GM19455 (cell line): ENCODE measurements at regions not wholly inside any gene's neighbourhood (a gene's known extent, or its start where the extent isn't known, plus 50 kb on each side); places are given as distances from the start of the nearest gene placed in this dataset.

ENCODE experiments used
- ATAC-seq: cut with Tn5 transposase; IDR thresholded peaks from one replicate; pipeline ENCODE4 v1.9.1; 2021; ENCODE audit not compliant: unreplicated experiment

DNA sequence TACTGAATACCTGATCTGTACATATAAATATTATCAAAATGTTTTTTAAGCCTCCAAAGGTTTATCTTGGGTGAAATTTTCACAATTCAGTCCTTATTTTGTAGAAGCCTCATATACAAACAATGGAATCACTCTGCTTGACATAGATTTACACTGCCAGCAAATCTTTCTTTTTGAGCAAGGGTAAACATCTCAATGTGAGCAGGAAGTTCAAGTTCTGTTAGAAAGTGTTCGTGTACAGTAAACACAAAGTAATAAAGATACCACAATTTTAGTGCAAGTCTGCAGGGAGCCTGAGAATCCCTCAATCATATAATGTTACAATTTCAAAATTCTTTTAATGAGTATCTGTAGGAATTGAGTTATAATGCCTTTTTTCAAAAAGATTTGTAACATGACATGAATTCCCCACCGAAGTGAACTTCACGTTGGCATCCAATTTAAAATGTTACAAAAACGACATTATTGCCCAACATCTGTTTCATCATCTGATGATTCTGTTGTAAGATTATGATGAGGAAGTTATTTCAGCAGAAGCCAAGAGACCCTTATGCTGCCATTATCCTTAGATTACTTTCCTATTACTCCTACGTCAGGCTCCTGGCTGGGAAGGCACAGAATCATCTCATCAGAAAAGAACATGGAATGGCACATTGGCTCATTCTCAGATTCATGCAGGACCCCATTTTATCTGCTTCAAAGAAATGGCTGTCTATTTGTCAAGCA, 283.9 kb upstream of the ACVR2A start:
- ATAC-seq = no peak

DNA sequence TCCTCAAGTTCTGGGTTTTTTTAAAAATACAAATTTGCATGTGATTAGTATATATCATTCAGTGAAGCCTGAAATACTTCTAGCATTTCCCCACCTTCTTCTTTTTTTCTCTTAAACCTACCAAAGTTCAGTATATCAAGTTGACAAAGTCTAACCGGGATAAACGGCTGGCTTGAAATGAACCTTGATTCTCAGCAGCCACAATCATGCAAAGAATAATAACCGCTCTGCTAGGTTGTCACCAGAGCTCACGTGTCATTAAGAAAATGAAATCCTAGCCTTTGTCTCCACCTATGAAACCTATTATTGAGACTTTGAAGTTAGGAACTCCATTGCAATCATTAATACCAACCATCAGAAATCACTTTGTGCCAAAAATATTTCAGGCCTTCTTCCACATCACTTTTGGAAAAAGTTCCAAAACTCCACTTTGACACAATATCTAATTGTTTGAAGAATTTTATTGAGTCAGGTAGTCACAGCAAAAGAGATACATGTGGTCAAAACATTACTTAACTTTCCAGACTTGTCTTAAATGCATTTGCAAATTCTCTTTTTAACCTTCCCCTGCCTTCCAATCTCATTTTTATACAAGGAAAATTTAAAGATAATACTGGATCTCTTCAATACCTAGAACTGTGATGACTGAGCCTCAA, 285.6 kb upstream of the ACVR2A start:
- ATAC-seq = no peak

DNA sequence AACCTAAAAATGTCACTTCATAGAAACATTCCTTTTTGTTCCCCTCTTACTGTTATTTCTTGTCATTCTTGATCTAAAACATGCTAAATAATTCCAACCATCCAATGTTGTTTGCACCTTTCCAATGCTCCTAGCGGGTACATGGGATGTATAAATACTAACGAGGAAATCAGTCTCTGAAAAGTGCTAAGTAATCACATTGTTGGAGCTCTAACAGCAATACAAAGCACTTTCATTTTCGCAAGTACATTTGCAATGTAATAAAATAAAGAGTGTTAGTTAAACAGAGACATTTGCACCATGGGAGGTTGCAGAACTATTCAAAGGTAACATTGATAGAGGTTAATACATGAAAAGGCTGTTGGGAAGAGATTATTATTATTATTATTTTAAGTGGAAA, 286.2 kb upstream of the ACVR2A start:
- ATAC-seq = no peak

DNA sequence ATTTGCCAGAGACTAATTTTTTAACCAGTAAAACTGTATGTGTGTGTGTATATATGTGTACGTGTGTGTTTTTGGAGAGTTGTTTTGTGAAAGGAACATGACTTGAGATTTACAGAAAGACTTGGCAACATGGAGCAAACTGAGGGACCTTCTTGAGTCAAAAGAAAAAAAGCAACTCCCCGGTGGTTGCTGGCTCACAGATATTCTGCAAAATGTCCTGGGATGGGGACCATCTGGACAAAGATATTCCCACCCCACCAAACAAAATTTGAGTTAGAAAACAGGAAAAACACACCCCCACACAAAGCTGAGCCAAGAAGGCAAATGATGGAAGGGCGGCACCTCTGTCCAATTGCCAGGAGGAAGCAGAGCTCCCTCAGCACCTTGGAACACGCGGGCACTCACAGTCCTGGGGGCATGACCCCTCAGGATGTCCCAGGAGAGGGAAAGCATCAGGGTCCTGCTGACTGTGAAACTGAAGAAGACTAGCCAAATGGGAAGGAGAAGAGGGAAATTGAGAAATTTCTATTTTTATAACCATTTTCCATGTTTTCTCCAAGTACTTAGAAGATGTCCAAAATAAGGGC, 290.2 kb upstream of the ACVR2A start:
- ATAC-seq = no peak

DNA sequence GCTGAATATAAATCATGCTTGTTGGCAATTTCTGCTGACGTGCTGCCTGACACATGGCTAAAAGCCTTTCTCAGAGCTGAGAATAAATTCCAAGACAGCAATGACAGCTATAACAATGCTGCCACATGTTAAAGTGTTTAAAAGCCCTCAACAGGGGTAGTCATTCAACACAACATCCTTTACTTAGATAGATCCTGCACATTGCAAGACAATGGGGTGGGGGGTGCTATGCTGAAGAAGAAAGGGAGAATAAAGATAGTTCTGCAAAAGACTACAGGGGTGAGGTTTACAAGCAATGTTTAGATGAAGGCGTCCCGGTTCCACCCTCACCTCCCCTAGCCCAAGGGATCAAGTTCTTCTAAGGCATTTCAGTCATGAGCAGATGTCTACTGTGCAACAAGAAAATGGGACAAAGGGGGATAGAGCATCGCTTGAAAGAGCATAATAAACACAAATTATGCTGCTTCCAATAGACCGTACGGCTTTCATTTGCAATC, 291.0 kb upstream of the ACVR2A start:
- ATAC-seq = no peak

DNA sequence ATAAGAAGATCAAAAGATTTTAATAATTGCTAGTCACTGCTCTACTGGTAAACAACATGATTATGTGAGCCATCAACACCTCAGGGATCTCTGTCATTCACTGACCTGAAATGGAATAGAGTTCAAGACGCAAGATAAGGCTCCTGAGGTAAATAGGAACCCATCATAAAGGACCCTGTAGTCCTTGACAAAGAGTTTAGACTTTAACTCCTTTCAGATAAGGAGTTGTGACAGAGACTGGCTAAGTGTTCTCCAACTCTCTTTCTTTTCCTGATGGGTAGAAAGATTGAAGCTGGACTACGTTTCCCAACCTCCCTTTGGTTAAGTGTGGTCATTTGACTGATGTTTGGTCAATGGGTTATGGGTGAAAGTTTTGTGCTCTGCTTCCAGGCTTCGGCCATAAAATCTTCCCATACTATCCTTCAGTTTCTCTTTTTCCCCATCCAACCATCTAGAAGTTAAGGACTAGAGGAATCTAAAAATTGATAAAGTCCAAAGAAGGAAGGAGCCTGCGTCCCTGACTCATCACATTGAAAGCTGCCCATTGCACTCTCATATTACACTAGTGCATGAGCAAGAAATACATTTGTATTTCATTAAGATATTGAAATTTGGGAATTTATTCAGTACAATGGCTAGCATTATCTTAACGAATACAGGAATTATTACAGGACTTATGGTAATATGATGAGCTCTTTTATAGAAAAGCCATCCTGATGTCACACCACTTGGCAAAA, 293.7 kb upstream of the ACVR2A start:
- ATAC-seq = no peak

DNA sequence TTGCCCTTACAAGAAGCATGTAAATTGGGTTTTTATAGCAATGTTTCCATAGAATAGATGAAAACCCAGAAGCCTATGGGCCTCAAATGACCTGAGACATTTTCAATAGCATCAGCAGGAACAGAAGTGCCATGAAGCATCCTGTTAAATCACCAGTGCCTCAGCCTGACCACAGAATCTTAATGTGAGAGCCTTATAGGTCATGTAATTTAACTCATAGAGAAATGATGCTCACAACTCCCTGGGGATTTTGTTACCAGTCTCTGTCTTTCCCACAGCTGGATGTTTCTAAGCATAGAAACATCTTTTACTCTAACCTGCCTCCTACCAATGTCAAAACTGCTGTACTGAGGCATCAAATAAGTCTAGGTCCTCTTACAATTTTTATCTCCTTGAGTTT, 295.8 kb upstream of the ACVR2A start:
- no peak for ATAC-seq

DNA sequence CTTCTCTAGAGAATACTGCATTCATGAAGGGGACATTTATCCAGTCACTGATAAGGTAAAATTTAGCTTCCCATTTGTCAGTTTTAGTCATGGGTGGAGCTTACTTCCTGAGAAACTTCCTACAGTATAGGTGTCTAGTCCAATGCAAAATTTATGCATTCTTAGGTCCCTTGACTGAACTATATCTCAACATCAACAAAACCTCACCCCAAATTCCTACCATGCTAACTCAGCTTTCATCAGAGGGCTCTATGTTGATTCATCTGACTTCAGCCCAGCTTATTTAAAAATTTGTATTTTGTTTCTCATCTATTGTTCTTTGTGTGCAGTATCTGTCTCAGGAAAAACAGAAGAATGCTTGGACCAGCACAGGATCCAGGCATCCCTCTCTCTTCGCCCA, 296.4 kb upstream of the ACVR2A start:
- ATAC-seq = no peak

DNA sequence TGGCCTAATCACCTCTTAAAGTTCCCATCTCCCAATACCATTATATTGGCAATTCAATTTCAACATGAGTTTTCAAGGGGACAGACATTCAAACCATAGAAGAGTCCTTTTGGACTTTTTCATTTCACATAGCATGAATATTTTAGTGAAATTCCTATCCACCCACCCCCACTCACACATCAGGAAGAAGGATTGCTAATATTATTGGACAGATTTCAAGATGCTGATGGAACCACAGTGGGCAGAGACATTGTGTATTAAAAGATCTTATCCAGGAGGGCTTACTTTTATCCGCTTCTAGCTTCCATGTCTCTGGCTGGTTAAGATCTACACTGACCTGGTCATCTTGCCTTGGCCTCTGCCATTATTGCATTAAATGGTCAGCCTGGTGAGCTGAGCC, 297.4 kb upstream of the ACVR2A start:
- ATAC-seq = no peak

DNA sequence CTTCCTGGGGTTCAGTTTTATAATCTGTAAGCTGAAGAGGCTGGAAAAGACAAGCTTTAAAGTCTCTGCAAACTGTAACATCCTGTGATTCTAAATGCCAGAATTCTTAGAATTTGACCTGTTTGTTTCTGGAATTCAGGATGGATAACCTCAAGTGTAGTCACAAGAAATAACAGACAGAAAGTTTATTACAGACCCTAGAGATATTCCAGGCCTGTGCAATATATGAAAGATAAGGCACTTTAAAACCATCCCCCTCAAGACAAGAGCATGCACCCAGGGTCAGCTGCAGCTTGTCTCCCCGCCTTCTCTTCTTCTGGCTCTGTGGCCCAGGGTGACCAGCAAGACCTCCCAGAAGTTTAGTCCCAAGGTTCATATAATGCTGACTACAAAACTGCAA, 298.7 kb upstream of the ACVR2A start:
- ATAC-seq = no peak

DNA sequence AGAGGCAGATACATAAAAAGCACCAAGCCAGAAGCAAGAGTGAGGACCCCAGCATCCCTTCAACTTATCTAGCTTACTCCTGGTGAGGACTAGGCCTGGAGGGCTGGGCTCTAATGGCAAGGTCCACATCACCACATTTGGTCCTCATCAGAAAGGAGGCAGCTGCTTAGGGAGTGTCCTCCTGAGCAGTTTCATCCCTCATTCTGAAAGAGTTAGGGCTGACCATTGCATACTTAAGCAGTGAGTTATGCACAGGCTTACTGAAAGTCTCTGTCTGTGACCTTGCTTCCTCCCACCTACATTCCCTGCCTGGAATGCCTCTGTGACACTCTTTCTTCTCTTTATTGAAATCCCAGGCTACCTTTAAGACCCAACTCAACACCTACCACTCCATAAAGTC, 301.8 kb upstream of the ACVR2A start:
- no peak for ATAC-seq

DNA sequence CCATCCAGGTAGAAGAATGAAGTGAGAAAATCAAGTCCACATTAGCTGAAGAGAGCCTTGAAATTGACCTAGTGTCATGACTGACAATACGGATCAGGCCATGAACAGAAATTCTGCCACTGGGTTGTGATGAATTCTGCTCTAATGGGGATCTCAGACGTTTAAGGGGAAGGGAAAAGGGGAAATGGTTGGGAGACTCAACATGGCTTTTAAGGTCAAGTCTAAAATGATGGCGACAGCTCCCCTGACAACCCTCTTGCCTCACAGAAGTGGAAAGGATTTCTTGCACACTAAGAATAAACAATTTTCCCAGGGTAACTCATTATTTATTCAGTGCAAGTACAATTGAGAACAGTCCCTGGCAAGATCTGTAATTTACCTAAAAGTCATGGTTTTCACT, 302.5 kb upstream of the ACVR2A start:
- ATAC-seq = no peak

DNA sequence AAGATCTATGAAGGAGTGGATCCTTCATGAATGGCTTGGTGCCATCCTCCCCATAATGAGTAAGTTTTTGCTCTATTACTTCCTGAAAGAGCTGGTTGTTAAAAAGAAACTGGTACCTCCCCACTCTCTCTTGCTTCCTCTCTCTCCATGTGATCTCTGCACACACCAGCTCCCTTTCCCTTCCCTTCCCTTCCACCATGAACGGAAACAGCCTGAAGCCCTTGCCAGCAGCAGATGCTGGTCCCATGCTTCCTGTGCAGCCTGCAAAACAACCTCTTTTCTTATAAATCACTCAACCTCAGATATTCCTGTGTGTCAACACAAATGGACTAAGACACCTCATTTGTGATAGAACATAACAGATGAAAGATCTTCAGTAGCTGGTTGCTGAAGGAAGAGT, 303.5 kb upstream of the ACVR2A start:
- ATAC-seq = no peak

DNA sequence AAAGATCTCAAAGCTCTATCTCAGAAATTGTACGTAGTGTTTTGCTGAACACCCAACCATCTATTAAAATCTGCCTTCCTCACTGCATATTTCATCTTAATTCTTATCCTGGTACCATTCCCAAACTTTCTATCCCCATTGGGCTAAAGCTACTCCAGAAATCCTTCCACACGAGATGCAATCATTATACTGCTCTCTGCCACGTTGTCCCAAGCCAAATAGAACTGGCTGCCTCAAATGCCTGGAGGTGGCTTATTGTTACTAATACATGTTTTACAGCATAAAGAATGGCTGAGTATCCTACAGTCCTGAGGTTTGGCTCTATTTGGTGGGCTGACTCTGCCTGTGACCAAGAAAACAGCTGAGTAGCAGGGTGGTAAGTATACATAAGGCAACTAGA, 306.0 kb upstream of the ACVR2A start:
- ATAC-seq = no peak

DNA sequence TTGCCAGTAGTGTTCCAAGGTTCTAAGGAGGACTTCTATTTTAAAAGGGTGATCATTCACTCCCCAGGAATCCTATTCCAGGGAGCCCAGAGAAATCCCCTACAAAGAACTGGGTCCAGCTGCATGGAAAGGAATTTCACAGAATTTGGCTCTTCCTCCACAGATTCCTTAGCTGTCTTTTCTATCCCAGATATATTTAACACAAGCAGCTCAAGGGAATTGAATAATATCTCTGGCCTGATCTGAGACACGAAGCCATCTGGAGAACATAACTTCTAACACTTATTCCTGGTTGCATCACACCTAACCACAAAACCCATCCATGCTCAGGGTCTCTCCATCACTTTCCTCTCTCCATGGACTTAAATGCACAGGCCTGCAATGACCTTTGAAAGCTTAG, 306.7 kb upstream of the ACVR2A start:
- no peak for ATAC-seq

DNA sequence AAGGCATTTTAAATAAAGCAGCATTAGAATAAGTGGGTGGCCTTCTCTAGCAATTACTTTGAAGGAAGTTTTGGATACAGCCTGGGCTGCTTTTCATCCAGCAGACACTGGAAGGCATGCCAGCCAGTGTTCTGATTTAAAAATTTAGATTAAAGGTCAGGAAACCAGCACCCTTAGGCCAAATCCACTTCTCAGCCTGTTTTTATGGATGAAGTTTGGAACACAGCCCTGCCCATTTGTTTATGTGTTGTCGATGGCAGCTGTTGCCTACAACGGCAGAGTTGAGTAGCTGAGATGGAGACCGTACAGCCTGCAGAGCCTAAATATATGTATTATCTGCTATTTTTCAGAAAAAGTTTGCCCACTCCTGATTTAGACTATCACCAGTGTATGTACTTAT, 313.6 kb upstream of the ACVR2A start:
- no peak for ATAC-seq

DNA sequence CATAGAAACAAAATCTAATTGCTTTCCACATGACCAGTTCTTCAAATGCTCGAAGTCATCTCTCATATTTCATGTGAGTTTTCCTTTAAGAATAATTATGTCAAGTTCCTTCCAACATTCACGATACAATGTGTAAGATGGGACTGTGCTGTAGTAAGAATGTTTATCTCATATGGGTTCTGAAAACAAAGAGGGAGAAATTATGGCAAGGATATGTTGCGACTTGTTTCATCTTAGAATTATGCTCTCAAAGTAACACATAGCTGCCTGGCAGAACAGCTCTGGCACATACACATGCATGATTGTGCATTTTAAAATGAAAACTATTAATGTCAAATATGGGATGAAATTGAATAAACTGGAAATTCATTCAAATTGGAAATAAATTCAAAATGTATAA, 314.8 kb upstream of the ACVR2A start:
- no peak for ATAC-seq

DNA sequence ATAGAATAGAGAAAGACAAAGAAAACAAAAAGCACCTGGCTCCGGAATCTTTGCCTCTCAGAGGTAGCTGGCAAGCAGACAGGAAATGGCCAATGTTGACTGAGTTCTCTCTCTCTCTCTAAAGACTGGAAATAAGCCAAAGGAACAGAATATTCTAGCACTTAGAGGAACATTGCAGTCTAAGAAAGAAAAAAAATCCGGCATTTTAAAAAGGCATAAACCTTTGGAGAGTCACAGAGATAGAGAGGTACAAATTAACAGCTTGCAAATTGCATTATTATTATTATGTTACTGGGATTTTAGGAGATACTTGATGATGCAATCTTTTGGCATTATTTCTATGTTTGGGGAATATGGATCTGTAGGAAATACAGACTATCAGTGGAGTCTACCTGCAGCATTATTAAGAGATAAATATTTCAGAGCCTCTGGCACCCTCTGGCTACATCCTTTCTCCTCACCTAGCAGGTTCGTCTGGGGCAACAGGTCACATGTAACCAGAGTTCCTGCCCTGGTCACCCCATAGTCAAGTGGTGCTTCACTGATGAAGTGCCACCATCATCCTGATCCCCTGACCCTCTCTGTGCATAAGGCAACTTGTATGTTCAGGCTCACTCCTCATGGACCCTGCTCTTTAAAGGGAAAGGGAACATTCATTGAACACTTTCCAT, 318.9 kb upstream of the ACVR2A start:
- ATAC-seq = no peak

DNA sequence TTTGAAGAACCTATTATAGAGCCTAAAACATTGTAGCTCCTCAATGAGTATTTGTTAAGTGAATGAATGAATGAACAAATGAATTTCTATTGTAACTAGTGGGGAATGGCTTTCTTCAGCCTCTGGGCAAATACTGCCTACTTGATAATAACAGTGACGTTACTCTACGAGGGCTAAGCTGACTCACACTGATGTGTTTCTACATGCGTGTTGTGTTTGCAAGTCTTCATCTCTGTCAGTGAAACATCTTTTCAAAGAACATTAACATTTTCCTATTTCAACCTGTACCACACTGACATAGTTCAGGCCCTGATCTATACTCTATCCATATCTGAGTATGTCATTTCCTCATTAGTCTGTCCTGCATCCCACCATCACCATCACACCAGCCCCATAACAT, 319.9 kb upstream of the ACVR2A start:
- no peak for ATAC-seq

DNA sequence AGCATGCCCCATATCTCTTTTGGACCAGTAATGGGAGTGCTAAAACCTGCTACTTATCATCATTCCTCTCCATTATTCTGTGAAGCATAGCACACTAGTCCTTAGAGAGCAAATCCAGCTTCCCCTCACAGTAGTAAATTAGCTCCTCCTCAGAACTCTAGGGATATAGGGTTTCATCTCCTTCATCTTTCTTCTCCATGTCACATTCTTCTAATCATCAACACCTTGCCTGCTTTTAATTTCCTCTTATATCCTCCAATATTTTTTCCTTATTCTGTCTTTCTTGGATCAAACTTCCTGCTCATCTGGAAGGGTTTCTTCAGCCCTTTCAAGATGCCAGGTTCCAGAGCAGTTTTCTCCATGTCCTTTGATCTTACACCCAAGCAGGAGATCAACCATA, 321.4 kb upstream of the ACVR2A start:
- ATAC-seq = no peak

DNA sequence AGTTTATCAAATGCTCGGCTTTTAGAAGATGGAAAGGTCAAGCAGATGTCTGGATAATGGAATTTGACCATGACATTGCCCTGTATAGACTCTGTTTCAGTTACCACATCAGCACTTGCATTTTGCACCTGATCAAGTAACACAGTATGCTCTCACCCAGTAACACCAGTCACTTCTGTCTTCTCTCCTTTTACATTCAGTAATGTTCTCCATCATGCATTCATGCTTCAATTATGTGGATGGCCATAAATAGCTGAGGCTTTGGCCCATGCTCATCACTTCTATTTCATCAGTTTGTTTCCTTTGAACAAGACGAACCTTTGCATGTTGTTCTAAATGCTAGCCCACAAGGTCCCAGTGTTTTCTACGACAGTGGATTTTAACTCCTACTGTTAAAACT, 322.9 kb upstream of the ACVR2A start:
- no peak for ATAC-seq
